ENCODE measurements at regions not wholly inside any gene's neighbourhood (a gene's known extent, or its start where the extent isn't known, plus 50 kb on each side); places are given as distances from the start of the nearest gene placed in this dataset.
A peak's percentile ranks its signal among the peaks of the same experiment; 100 is the strongest.

- TF ChIP-seq POLR2A (IDR thresholded peaks at IDR 0.05): no peak
- peak in 1 of 3 donors; percentile 27 for TF ChIP-seq CTCF (IDR thresholded peaks at IDR 0.05)
Measured at GRCh38 chr1:182198006-182198605, 136.6 kb upstream of the ZNF648 start.

Data from ovary (tissue), 3 donors.